ENCODE measurements at regions not wholly inside any gene's neighbourhood (a gene's known extent, or its start where the extent isn't known, plus 50 kb on each side); places are given as distances from the start of the nearest gene placed in this dataset.
"Not testable (repeated sequence)": the region's sequence is repeated elsewhere in the genome, so short reads cannot be mapped to it uniquely, and the experiment has no call there.

GRCh38 chr22:26827611-26828010 lies 170.2 kb downstream of the MIAT start:
- ATAC-seq (replicated peaks in 1 of 2) (no peak), DNase-seq (no peak)
- H3K36me3 Mint-ChIP-seq (ENCODE audit: insufficient read depth in 2 of 2): no peaks in the 10 kb centered on the region
- no peaks in the 10 kb centered on the region for H3K27me3 Mint-ChIP-seq (ENCODE audit: low read depth)
- no peak overlapping the region for H3K4me3 Mint-ChIP-seq
- no peak overlapping the region for H3K27ac Mint-ChIP-seq
- no peaks in the 10 kb centered on the region for H3K4me1 Mint-ChIP-seq (ENCODE audit: low read depth)
- no peaks in the 10 kb centered on the region for H3K9me3 Mint-ChIP-seq

- H3K9me3 Mint-ChIP-seq: no peaks in the 10 kb centered on the region
- no peaks in the 10 kb centered on the region for H3K36me3 Mint-ChIP-seq (ENCODE audit: insufficient read depth in 2 of 2)
- ATAC-seq (replicated peaks in 1 of 2) (no peak), DNase-seq (no peak)
- no peak overlapping the region for H3K4me3 Mint-ChIP-seq
- no peak overlapping the region for H3K27ac Mint-ChIP-seq
- H3K27me3 Mint-ChIP-seq (ENCODE audit: low read depth): no peaks in the 10 kb centered on the region
- no peaks in the 10 kb centered on the region for H3K4me1 Mint-ChIP-seq (ENCODE audit: low read depth)
Measured at GRCh38 chr22:26828311-26828710, 170.9 kb downstream of the MIAT start.

GRCh38 chr22:26830837-26831236 lies 173.4 kb downstream of the MIAT start:
- no peak for ATAC-seq (replicated peaks in 1 of 2)
- no peak for DNase-seq
- no peaks in the 10 kb centered on the region for H3K36me3 Mint-ChIP-seq (ENCODE audit: insufficient read depth in 2 of 2)
- H3K4me3 Mint-ChIP-seq: no peak overlapping the region
- H3K27me3 Mint-ChIP-seq (ENCODE audit: low read depth): no peaks in the 10 kb centered on the region
- H3K4me1 Mint-ChIP-seq (ENCODE audit: low read depth): no peaks in the 10 kb centered on the region
- H3K9me3 Mint-ChIP-seq: no peaks in the 10 kb centered on the region
- no peak overlapping the region for H3K27ac Mint-ChIP-seq

GRCh38 chr22:26835023-26835422 lies 177.6 kb downstream of the MIAT start:
- Mint-ChIP-seq H3K4me3 (no peak overlapping the region), H3K27me3 (ENCODE audit: low read depth) (no peaks in the 10 kb centered on the region), H3K36me3 (ENCODE audit: insufficient read depth in 2 of 2) (no peaks in the 10 kb centered on the region), H3K4me1 (ENCODE audit: low read depth) (no peaks in the 10 kb centered on the region), H3K27ac (no peak overlapping the region), H3K9me3 (no peaks in the 10 kb centered on the region)
- DNase-seq (no peak), ATAC-seq (replicated peaks in 1 of 2) (no peak)

- Mint-ChIP-seq H3K36me3 (ENCODE audit: insufficient read depth in 2 of 2) (no peaks in the 10 kb centered on the region), H3K27me3 (ENCODE audit: low read depth) (no peaks in the 10 kb centered on the region), H3K4me1 (ENCODE audit: low read depth) (no peaks in the 10 kb centered on the region), H3K27ac (no peak overlapping the region), H3K9me3 (no peaks in the 10 kb centered on the region), H3K4me3 (no peak overlapping the region)
- peak; percentile 52 to 59 for DNase-seq
- peak in 1 of 2 donors; percentile 31 for ATAC-seq (replicated peaks in 1 of 2)
Measured at GRCh38 chr22:26835929-26836528, 178.6 kb downstream of the MIAT start.

GRCh38 chr22:26837784-26838470 lies 180.5 kb downstream of the MIAT start:
- Mint-ChIP-seq H3K4me3 (no peak overlapping the region), H3K27ac (no peak overlapping the region), H3K4me1 (ENCODE audit: low read depth) (no peaks in the 10 kb centered on the region), H3K27me3 (ENCODE audit: low read depth) (no peaks in the 10 kb centered on the region), H3K9me3 (no peaks in the 10 kb centered on the region), H3K36me3 (ENCODE audit: insufficient read depth in 2 of 2) (no peaks in the 10 kb centered on the region)
- ATAC-seq (replicated peaks in 1 of 2) (no peak), DNase-seq (no peak)

GRCh38 chr22:26838471-26838825 lies 181.1 kb downstream of the MIAT start:
- no peak for ATAC-seq (replicated peaks in 1 of 2)
- H3K27me3 Mint-ChIP-seq (ENCODE audit: low read depth): no peaks in the 10 kb centered on the region
- H3K4me3 Mint-ChIP-seq: no peak overlapping the region
- no peak overlapping the region for H3K27ac Mint-ChIP-seq
- no peak for DNase-seq
- H3K36me3 Mint-ChIP-seq (ENCODE audit: insufficient read depth in 2 of 2): no peaks in the 10 kb centered on the region
- no peaks in the 10 kb centered on the region for H3K9me3 Mint-ChIP-seq
- no peaks in the 10 kb centered on the region for H3K4me1 Mint-ChIP-seq (ENCODE audit: low read depth)

- H3K4me3 Mint-ChIP-seq: no peak overlapping the region
- H3K4me1 Mint-ChIP-seq (ENCODE audit: low read depth): no peaks in the 10 kb centered on the region
- H3K27me3 Mint-ChIP-seq (ENCODE audit: low read depth): no peaks in the 10 kb centered on the region
- no peak for ATAC-seq (replicated peaks in 1 of 2)
- H3K9me3 Mint-ChIP-seq: no peaks in the 10 kb centered on the region
- no peaks in the 10 kb centered on the region for H3K36me3 Mint-ChIP-seq (ENCODE audit: insufficient read depth in 2 of 2)
- no peak overlapping the region for H3K27ac Mint-ChIP-seq
- no peak for DNase-seq
Measured at GRCh38 chr22:26839216-26839615, 181.8 kb downstream of the MIAT start.

- not testable (repeated sequence) for H3K4me3 Mint-ChIP-seq; H3K27me3 Mint-ChIP-seq (ENCODE audit: low read depth); H3K36me3 Mint-ChIP-seq (ENCODE audit: insufficient read depth in 2 of 2); H3K4me1 Mint-ChIP-seq (ENCODE audit: low read depth); ATAC-seq (replicated peaks in 1 of 2); H3K9me3 Mint-ChIP-seq; H3K27ac Mint-ChIP-seq; DNase-seq
Measured at GRCh38 chr22:26840770-26841169, 183.4 kb downstream of the MIAT start.

GRCh38 chr22:26842103-26842502 lies 184.7 kb downstream of the MIAT start:
- no peak overlapping the region for H3K4me3 Mint-ChIP-seq
- H3K36me3 Mint-ChIP-seq (ENCODE audit: insufficient read depth in 2 of 2): no peaks in the 10 kb centered on the region
- no peak overlapping the region for H3K27ac Mint-ChIP-seq
- peaks cover 4% of the 10 kb centered on the region for H3K4me1 Mint-ChIP-seq (ENCODE audit: low read depth)
- no peaks in the 10 kb centered on the region for H3K27me3 Mint-ChIP-seq (ENCODE audit: low read depth)
- ATAC-seq (replicated peaks in 1 of 2) (no peak), DNase-seq (no peak)
- no peaks in the 10 kb centered on the region for H3K9me3 Mint-ChIP-seq

GRCh38 chr22:26845021-26845743 lies 187.8 kb downstream of the MIAT start:
- Mint-ChIP-seq H3K36me3 (ENCODE audit: insufficient read depth in 2 of 2) (no peaks in the 10 kb centered on the region), H3K27me3 (ENCODE audit: low read depth) (no peaks in the 10 kb centered on the region), H3K4me1 (ENCODE audit: low read depth) (peaks cover 6% of the 10 kb centered on the region), H3K9me3 (no peaks in the 10 kb centered on the region), H3K4me3 (no peak overlapping the region), H3K27ac (no peak overlapping the region)
- ATAC-seq (replicated peaks in 1 of 2): no peak
- no peak for DNase-seq

- peaks cover 6% of the 10 kb centered on the region for H3K4me1 Mint-ChIP-seq (ENCODE audit: low read depth)
- DNase-seq: no peak
- H3K4me3 Mint-ChIP-seq: no peak overlapping the region
- H3K27me3 Mint-ChIP-seq (ENCODE audit: low read depth): no peaks in the 10 kb centered on the region
- no peak for ATAC-seq (replicated peaks in 1 of 2)
- H3K36me3 Mint-ChIP-seq (ENCODE audit: insufficient read depth in 2 of 2): no peaks in the 10 kb centered on the region
- no peaks in the 10 kb centered on the region for H3K9me3 Mint-ChIP-seq
- no peak overlapping the region for H3K27ac Mint-ChIP-seq
Measured at GRCh38 chr22:26846076-26846475, 188.7 kb downstream of the MIAT start.

GRCh38 chr22:26846645-26847044 lies 189.3 kb downstream of the MIAT start:
- Mint-ChIP-seq H3K27ac (no peak overlapping the region), H3K4me1 (ENCODE audit: low read depth) (peaks cover 6% of the 10 kb centered on the region), H3K4me3 (no peak overlapping the region)

More at GRCh38 chr22:26846645-26847044, 189.3 kb downstream of the MIAT start:
- ATAC-seq (replicated peaks in 1 of 2) (no peak), DNase-seq (no peak)
- Mint-ChIP-seq H3K9me3 (no peaks in the 10 kb centered on the region), H3K36me3 (ENCODE audit: insufficient read depth in 2 of 2) (no peaks in the 10 kb centered on the region), H3K27me3 (ENCODE audit: low read depth) (no peaks in the 10 kb centered on the region)
